ENCODE measurements at regions not wholly inside any gene's neighbourhood (a gene's known extent, or its start where the extent isn't known, plus 50 kb on each side); places are given as distances from the start of the nearest gene placed in this dataset.
"Not testable (repeated sequence)": the region's sequence is repeated elsewhere in the genome, so short reads cannot be mapped to it uniquely, and the experiment has no call there.

GRCh38 chr5:38141665-38142064 lies 116.7 kb upstream of the EGFLAM start:
- TF ChIP-seq CTCF (IDR thresholded peaks at IDR 0.05; ENCODE audit: extremely low read depth, insufficient read depth, missing control alignments), result no peak
- DNase-seq (ENCODE audit: low spot score), result no peak
- in situ Hi-C loops (cut with MboI; ENCODE audit: low pct_unique_long_range_greater_than_20kb, low sequenced_read_pairs, unreplicated experiment), result no loop called here

- no peak for TF ChIP-seq CTCF (IDR thresholded peaks at IDR 0.05; ENCODE audit: extremely low read depth, insufficient read depth, missing control alignments)
- DNase-seq (ENCODE audit: low spot score), result no peak
- in situ Hi-C loops (cut with MboI; ENCODE audit: low pct_unique_long_range_greater_than_20kb, low sequenced_read_pairs, unreplicated experiment), result no loop called here
Observed at GRCh38 chr5:38138574-38138973, 119.8 kb upstream of the EGFLAM start.

GRCh38 chr5:38135486-38136039 lies 122.8 kb upstream of the EGFLAM start:
- DNase-seq (ENCODE audit: low spot score), result no peak
- in situ Hi-C loops (cut with MboI; ENCODE audit: low pct_unique_long_range_greater_than_20kb, low sequenced_read_pairs, unreplicated experiment), result no loop called here
- TF ChIP-seq CTCF (IDR thresholded peaks at IDR 0.05; ENCODE audit: extremely low read depth, insufficient read depth, missing control alignments), result no peak

GRCh38 chr5:38134810-38135209 lies 123.5 kb upstream of the EGFLAM start:
- TF ChIP-seq CTCF (IDR thresholded peaks at IDR 0.05; ENCODE audit: extremely low read depth, insufficient read depth, missing control alignments), result no peak
- in situ Hi-C loops (cut with MboI; ENCODE audit: low pct_unique_long_range_greater_than_20kb, low sequenced_read_pairs, unreplicated experiment), result no loop called here

GRCh38 chr5:38134294-38134693 lies 124.1 kb upstream of the EGFLAM start:
- in situ Hi-C loops (cut with MboI; ENCODE audit: low pct_unique_long_range_greater_than_20kb, low sequenced_read_pairs, unreplicated experiment), result not testable (repeated sequence)

More at GRCh38 chr5:38134810-38135209, 123.5 kb upstream of the EGFLAM start:
- DNase-seq (ENCODE audit: low spot score), result no peak

GRCh38 chr5:38131686-38132085 lies 126.7 kb upstream of the EGFLAM start:
- TF ChIP-seq CTCF (IDR thresholded peaks at IDR 0.05; ENCODE audit: extremely low read depth, insufficient read depth, missing control alignments), result no peak
- in situ Hi-C loops (cut with MboI; ENCODE audit: low pct_unique_long_range_greater_than_20kb, low sequenced_read_pairs, unreplicated experiment), result no loop called here
- no peak for DNase-seq (ENCODE audit: low spot score)

More at GRCh38 chr5:38134294-38134693, 124.1 kb upstream of the EGFLAM start:
- DNase-seq (ENCODE audit: low spot score), result not testable (repeated sequence)

DNA sequence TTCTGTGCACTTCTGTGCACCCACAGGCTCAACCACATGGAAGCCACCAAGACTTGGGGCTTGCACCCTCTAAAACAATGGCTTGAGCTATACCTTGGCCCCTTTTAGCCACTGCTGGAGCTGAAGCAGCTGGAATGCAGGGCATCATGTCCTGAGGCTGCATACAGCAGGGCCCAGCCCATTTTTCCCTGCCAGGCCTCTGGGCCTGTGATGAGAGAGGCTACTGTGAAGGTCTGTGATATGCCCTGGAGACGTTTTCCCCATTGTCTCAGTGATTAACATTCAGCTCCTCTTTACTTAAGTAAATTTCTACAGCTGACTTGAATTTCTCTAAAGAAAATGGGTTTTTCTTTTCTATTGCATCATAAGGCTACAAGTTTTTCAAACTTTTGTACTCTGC lies 134.0 kb upstream of the EGFLAM start:
- no peak for DNase-seq (ENCODE audit: low spot score)
- TF ChIP-seq CTCF (IDR thresholded peaks at IDR 0.05; ENCODE audit: extremely low read depth, insufficient read depth, missing control alignments), result no peak
- in situ Hi-C loops (cut with MboI; ENCODE audit: low pct_unique_long_range_greater_than_20kb, low sequenced_read_pairs, unreplicated experiment), result no loop called here

All from GM13977 (cell line).